ENCODE measurements at regions not wholly inside any gene's neighbourhood (a gene's known extent, or its start where the extent isn't known, plus 50 kb on each side); places are given as distances from the start of the nearest gene placed in this dataset.

GRCh38 chr2:150353376-150353775 lies 134.1 kb downstream of the RND3 start:
- intact Hi-C loops (cut with micrococcal nuclease): no loop called here
- Histone ChIP-seq H3K27me3 (ENCODE audit: insufficient read depth, low read length) (no peaks in the 10 kb centered on the region), H3K4me2 (ENCODE audit: low read length) (no peak overlapping the region), H3K4me1 (ENCODE audit: control insufficient read depth in 1 of 2, insufficient read depth in 2 of 2, low read length in 2 of 2) (no peaks in the 10 kb centered on the region), H3K79me2 (ENCODE audit: insufficient read depth, low read length) (no peaks in the 10 kb centered on the region), H3K9me3 (ENCODE audit: control insufficient read depth in 1 of 2, insufficient read depth in 1 of 2, low read depth in 1 of 2, low read length in 2 of 2) (no peaks in the 10 kb centered on the region), H3K9ac (ENCODE audit: low read length) (no peak overlapping the region), H4K20me1 (ENCODE audit: insufficient read depth) (no peaks in the 10 kb centered on the region), H2AFZ (ENCODE audit: low read depth, low read length, poor library complexity, severe bottlenecking) (no peak overlapping the region), H3K4me3 (replicated peaks in 1 of 2; ENCODE audit: low read depth in 1 of 2, low read length in 2 of 2) (no peak overlapping the region), H3K36me3 (ENCODE audit: control insufficient read depth in 1 of 2, insufficient read depth in 2 of 2, low read length in 2 of 2) (no peaks in the 10 kb centered on the region), H3K27ac (ENCODE audit: low read depth, low read length) (no peak overlapping the region), H3K9me2 (ENCODE audit: insufficient read depth) (no peaks in the 10 kb centered on the region)
- ChIA-PET RAD21 (ENCODE audit: low non-redundant PET in 1 of 2, low total read pairs in 2 of 2, uncharacterized antibody in 2 of 2, unreplicated experiment in 2 of 2) (no interaction called here), POLR2A (no interaction called here), CTCF (no interaction called here)
- no peak for DNase-seq (ENCODE audit: low read depth, low spot score)
- TF ChIP-seq ZNF274 (IDR thresholded peaks at IDR 0.05; ENCODE audit: low read depth, low read length) (no peak), SRF (IDR thresholded peaks at IDR 0.05; ENCODE audit: low read depth) (no peak)
- BruUV-seq (replicated peaks): no TSS peak
- no peak for ATAC-seq

DNA sequence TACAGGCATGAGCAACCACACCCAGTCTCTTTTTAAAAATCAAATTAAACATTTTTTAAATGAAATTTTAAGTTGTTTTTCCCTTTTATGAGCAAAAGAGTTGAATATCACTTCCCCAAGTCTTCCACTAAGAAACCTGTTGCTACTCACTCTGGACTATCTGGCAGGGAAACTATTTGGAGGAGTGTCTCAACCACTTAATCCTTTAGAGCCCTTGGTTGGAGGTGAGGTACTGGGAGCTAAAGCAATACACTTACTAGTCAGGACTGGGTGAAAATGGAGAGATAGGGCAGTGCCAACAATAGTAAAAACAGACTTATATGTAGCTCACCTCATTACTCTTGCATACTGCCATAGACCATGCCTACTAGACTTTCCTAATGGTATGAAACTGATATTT lies 135.5 kb downstream of the RND3 start:
- no peaks in the 10 kb centered on the region for H3K9me3 ChIP-seq (ENCODE audit: control insufficient read depth in 1 of 2, insufficient read depth in 1 of 2, low read depth in 1 of 2, low read length in 2 of 2)
- DNase-seq (ENCODE audit: low read depth, low spot score) (no peak), ATAC-seq (no peak)
- intact Hi-C loops (cut with micrococcal nuclease): no loop called here
- no peaks in the 10 kb centered on the region for H3K36me3 ChIP-seq (ENCODE audit: control insufficient read depth in 1 of 2, insufficient read depth in 2 of 2, low read length in 2 of 2)
- no peak overlapping the region for H2AFZ ChIP-seq (ENCODE audit: low read depth, low read length, poor library complexity, severe bottlenecking)
- POLR2A ChIA-PET: no interaction called here
- TF ChIP-seq JUND (IDR thresholded peaks at IDR 0.05) (no peak), RAD21 (IDR thresholded peaks at IDR 0.05; ENCODE audit: low read depth) (no peak), EGR1 (IDR thresholded peaks at IDR 0.05; ENCODE audit: low read depth) (no peak), ZNF274 (IDR thresholded peaks at IDR 0.05; ENCODE audit: low read depth, low read length) (no peak), YY1 (IDR thresholded peaks at IDR 0.05; ENCODE audit: extremely low read depth, insufficient replicate concordance, low read depth, low read length) (no peak), POLR2AphosphoS5 (IDR thresholded peaks at IDR 0.05; ENCODE audit: low read depth, low read length) (no peak), EZH2phosphoT487 (IDR thresholded peaks at IDR 0.05; ENCODE audit: borderline replicate concordance) (no peak), SIN3A (IDR thresholded peaks at IDR 0.05; ENCODE audit: low read depth) (no peak), FOSL1 (IDR thresholded peaks at IDR 0.05; ENCODE audit: low read depth) (no peak)
- TF ChIP-seq, protein P1, sequence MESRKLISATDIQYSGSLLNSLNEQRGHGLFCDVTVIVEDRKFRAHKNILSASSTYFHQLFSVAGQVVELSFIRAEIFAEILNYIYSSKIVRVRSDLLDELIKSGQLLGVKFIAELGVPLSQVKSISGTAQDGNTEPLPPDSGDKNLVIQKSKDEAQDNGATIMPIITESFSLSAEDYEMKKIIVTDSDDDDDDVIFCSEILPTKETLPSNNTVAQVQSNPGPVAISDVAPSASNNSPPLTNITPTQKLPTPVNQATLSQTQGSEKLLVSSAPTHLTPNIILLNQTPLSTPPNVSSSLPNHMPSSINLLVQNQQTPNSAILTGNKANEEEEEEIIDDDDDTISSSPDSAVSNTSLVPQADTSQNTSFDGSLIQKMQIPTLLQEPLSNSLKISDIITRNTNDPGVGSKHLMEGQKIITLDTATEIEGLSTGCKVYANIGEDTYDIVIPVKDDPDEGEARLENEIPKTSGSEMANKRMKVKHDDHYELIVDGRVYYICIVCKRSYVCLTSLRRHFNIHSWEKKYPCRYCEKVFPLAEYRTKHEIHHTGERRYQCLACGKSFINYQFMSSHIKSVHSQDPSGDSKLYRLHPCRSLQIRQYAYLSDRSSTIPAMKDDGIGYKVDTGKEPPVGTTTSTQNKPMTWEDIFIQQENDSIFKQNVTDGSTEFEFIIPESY (IDR thresholded peaks at IDR 0.05; ENCODE audit: extremely low read depth, insufficient replicate concordance, low read length): no peak
- TF ChIP-seq, protein P2, sequence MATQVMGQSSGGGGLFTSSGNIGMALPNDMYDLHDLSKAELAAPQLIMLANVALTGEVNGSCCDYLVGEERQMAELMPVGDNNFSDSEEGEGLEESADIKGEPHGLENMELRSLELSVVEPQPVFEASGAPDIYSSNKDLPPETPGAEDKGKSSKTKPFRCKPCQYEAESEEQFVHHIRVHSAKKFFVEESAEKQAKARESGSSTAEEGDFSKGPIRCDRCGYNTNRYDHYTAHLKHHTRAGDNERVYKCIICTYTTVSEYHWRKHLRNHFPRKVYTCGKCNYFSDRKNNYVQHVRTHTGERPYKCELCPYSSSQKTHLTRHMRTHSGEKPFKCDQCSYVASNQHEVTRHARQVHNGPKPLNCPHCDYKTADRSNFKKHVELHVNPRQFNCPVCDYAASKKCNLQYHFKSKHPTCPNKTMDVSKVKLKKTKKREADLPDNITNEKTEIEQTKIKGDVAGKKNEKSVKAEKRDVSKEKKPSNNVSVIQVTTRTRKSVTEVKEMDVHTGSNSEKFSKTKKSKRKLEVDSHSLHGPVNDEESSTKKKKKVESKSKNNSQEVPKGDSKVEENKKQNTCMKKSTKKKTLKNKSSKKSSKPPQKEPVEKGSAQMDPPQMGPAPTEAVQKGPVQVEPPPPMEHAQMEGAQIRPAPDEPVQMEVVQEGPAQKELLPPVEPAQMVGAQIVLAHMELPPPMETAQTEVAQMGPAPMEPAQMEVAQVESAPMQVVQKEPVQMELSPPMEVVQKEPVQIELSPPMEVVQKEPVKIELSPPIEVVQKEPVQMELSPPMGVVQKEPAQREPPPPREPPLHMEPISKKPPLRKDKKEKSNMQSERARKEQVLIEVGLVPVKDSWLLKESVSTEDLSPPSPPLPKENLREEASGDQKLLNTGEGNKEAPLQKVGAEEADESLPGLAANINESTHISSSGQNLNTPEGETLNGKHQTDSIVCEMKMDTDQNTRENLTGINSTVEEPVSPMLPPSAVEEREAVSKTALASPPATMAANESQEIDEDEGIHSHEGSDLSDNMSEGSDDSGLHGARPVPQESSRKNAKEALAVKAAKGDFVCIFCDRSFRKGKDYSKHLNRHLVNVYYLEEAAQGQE (IDR thresholded peaks at IDR 0.05; ENCODE audit: low read depth): no peak
- TF ChIP-seq, protein P3, sequence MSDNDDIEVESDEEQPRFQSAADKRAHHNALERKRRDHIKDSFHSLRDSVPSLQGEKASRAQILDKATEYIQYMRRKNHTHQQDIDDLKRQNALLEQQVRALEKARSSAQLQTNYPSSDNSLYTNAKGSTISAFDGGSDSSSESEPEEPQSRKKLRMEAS (IDR thresholded peaks at IDR 0.05): no peak
- TF ChIP-seq, protein P4, sequence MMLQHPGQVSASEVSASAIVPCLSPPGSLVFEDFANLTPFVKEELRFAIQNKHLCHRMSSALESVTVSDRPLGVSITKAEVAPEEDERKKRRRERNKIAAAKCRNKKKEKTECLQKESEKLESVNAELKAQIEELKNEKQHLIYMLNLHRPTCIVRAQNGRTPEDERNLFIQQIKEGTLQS (IDR thresholded peaks at IDR 0.05): no peak
- CTCF ChIA-PET: no interaction called here
- no peak overlapping the region for H3K4me2 ChIP-seq (ENCODE audit: low read length)
- no peaks in the 10 kb centered on the region for H4K20me1 ChIP-seq (ENCODE audit: insufficient read depth)
- BruUV-seq (replicated peaks): no TSS peak
- no peak overlapping the region for H3K4me3 ChIP-seq (replicated peaks in 1 of 2; ENCODE audit: low read depth in 1 of 2, low read length in 2 of 2)
- no peaks in the 10 kb centered on the region for H3K4me1 ChIP-seq (ENCODE audit: control insufficient read depth in 1 of 2, insufficient read depth in 2 of 2, low read length in 2 of 2)
- H3K27me3 ChIP-seq (ENCODE audit: insufficient read depth, low read length): no peaks in the 10 kb centered on the region
- H3K27ac ChIP-seq (ENCODE audit: low read depth, low read length): no peak overlapping the region
- RAD21 ChIA-PET (ENCODE audit: low non-redundant PET in 1 of 2, low total read pairs in 2 of 2, uncharacterized antibody in 2 of 2, unreplicated experiment in 2 of 2): no interaction called here
- H3K79me2 ChIP-seq (ENCODE audit: insufficient read depth, low read length): no peaks in the 10 kb centered on the region
- no peak overlapping the region for H3K9ac ChIP-seq (ENCODE audit: low read length)
- H3K9me2 ChIP-seq (ENCODE audit: insufficient read depth): no peaks in the 10 kb centered on the region
